H9 (cell line): ENCODE measurements at regions not wholly inside any gene's neighbourhood (a gene's known extent, or its start where the extent isn't known, plus 50 kb on each side); places are given as distances from the start of the nearest gene placed in this dataset.
A peak's percentile ranks its signal among the peaks of the same experiment; 100 is the strongest.
"Not testable (repeated sequence)": the region's sequence is repeated elsewhere in the genome, so short reads cannot be mapped to it uniquely, and the experiment has no call there.

ENCODE experiments used
- DNase-seq: peaks from one replicate; pipeline ENCODE4 v3.0.0-alpha.2; 2017
- H2AFZ ChIP-seq: one replicate; pipeline ENCODE4 v1.6.1; 2013; ENCODE audit warnings: mild to moderate bottlenecking, low read length, control low read depth, moderate library complexity
- H2AK5ac ChIP-seq: 2 replicates; pipeline ENCODE4 v1.6.1; 2013; ENCODE audit warnings: low read length, control low read depth, mixed read lengths; ENCODE audit not compliant: insufficient read length
- H2BK120ac ChIP-seq: one replicate; pipeline ENCODE4 v1.6.1; 2013; ENCODE audit warnings: low read depth, mild to moderate bottlenecking, low read length, control low read depth, inconsistent platforms; ENCODE audit not compliant: poor library complexity, severe bottlenecking
- H2BK12ac ChIP-seq: 2 replicates; pipeline ENCODE4 v1.6.1; 2013; ENCODE audit warnings: low read length, control low read depth, mixed read lengths, low read depth; ENCODE audit not compliant: insufficient read length
- H2BK15ac ChIP-seq: 2 replicates; pipeline ENCODE4 v1.6.1; 2013; ENCODE audit warnings: low read depth, low read length, control low read depth
- H2BK20ac ChIP-seq: one replicate; pipeline ENCODE4 v1.6.1; 2013; ENCODE audit warnings: low read depth, mild to moderate bottlenecking, low read length, control low read depth, inconsistent platforms; ENCODE audit not compliant: poor library complexity, severe bottlenecking
- H2BK5ac ChIP-seq: 2 replicates; pipeline ENCODE4 v1.6.1; 2013; ENCODE audit warnings: low read length, control low read depth, mixed read lengths; ENCODE audit not compliant: insufficient read length
- H3K14ac ChIP-seq: 2 replicates; pipeline ENCODE4 v1.6.1; 2013; ENCODE audit warnings: low read length, control low read depth; ENCODE audit not compliant: insufficient read depth
- H3K18ac ChIP-seq: 2 replicates; pipeline ENCODE4 v1.6.1; 2013; ENCODE audit warnings: low read depth, mild to moderate bottlenecking, mixed read lengths, low read length, control low read depth; ENCODE audit not compliant: insufficient read length
- H3K23ac ChIP-seq: 2 replicates; pipeline ENCODE4 v1.6.1; 2013; ENCODE audit warnings: low read length, control low read depth, mixed read lengths, low read depth; ENCODE audit not compliant: insufficient read length
- H3K23me2 ChIP-seq: 2 replicates; pipeline ENCODE4 v1.6.1; 2013; ENCODE audit warnings: low read depth, mild to moderate bottlenecking, mixed read lengths, low read length, control low read depth; ENCODE audit not compliant: insufficient read length, poor library complexity, severe bottlenecking
- H3K27ac ChIP-seq: 2 replicates; pipeline ENCODE4 v1.5.1; 2013; ENCODE audit warnings: low read length, control low read depth, mixed read lengths, low read depth; ENCODE audit not compliant: insufficient read length
- H3K27me3 ChIP-seq: 2 replicates; pipeline ENCODE4 v1.6.1; 2013; ENCODE audit warnings: low read length, control low read depth, inconsistent platforms; ENCODE audit not compliant: insufficient read depth
- H3K4ac ChIP-seq: 2 replicates; pipeline ENCODE4 v1.6.1; 2013; ENCODE audit warnings: low read depth, mild to moderate bottlenecking, control low read depth, inconsistent platforms, low read length, moderate library complexity
- H3K4me1 ChIP-seq: 2 replicates; pipeline ENCODE4 v1.6.1; 2013; ENCODE audit warnings: low read length, control low read depth, inconsistent platforms; ENCODE audit not compliant: insufficient read depth
- H3K4me2 ChIP-seq: 2 replicates; pipeline ENCODE4 v1.6.1; 2013; ENCODE audit warnings: low read length, control low read depth, mixed read lengths; ENCODE audit not compliant: insufficient read length, insufficient read depth
- H3K56ac ChIP-seq: 2 replicates; pipeline ENCODE4 v1.6.1; 2013; ENCODE audit warnings: low read depth, mild to moderate bottlenecking, mixed read lengths, low read length, control low read depth; ENCODE audit not compliant: insufficient read length
- H3K79me1 ChIP-seq: 2 replicates; pipeline ENCODE4 v1.6.1; 2013; ENCODE audit warnings: low read depth, mild to moderate bottlenecking, moderate library complexity, low read length, control low read depth, inconsistent platforms; ENCODE audit not compliant: insufficient read depth, poor library complexity, severe bottlenecking
- H3K79me2 ChIP-seq: 2 replicates; pipeline ENCODE4 v1.6.1; 2013; ENCODE audit warnings: low read length, control low read depth, inconsistent platforms; ENCODE audit not compliant: insufficient read depth
- H3K9ac ChIP-seq: 2 replicates; pipeline ENCODE4 v1.6.1; 2013; ENCODE audit warnings: low read length, control low read depth, mixed read lengths; ENCODE audit not compliant: insufficient read length; ENCODE audit errors: extremely low read depth
- H3K9me3 ChIP-seq: one replicate; pipeline ENCODE4 v1.6.1; 2013; ENCODE audit warnings: low read depth, low read length, inconsistent platforms; ENCODE audit not compliant: control insufficient read depth
- H3T11ph ChIP-seq: one replicate; pipeline ENCODE4 v1.6.1; 2013; ENCODE audit warnings: mild to moderate bottlenecking, low read length, control low read depth, inconsistent platforms
- H4K20me1 ChIP-seq: one replicate; pipeline ENCODE4 v1.6.1; 2013; ENCODE audit not compliant: control insufficient read depth, insufficient read length, insufficient read depth
- H4K5ac ChIP-seq: 2 replicates; pipeline ENCODE4 v1.6.1; 2013; ENCODE audit warnings: low read depth, mild to moderate bottlenecking, mixed read lengths, low read length, control low read depth; ENCODE audit not compliant: insufficient read length
- H4K8ac ChIP-seq: replicated peaks from 2 replicates; pipeline ENCODE4 v1.6.1; 2013; ENCODE audit warnings: low read length, control low read depth, mixed read lengths, low read depth; ENCODE audit not compliant: insufficient read length
- H4K91ac ChIP-seq: 2 replicates; pipeline ENCODE4 v1.6.1; 2013; ENCODE audit warnings: low read depth, mild to moderate bottlenecking, moderate library complexity, mixed read lengths, low read length, control low read depth; ENCODE audit not compliant: insufficient read length
- H3K27ac Mint-ChIP-seq, 3 experiments: 2 replicates in 2 of 3; 3 replicates in 1 of 3; pipeline ENCODE4 v1.8.0; 2020 to 2021; ENCODE audit warnings: mixed read lengths in 3 of 3, mild to moderate bottlenecking in 1 of 3, moderate library complexity in 1 of 3
- H3K27me3 Mint-ChIP-seq: 2 replicates; pipeline ENCODE4 v1.8.0; 2021; ENCODE audit warnings: low read depth, mild to moderate bottlenecking, moderate library complexity, mixed read lengths
- H3K36me3 Mint-ChIP-seq, 3 experiments: 2 replicates in 2 of 3; 3 replicates in 1 of 3; pipeline ENCODE4 v1.8.0; 2020 to 2021; ENCODE audit warnings: low read depth in 3 of 3, mixed read lengths in 3 of 3; ENCODE audit not compliant: insufficient read depth in 1 of 3
- H3K4me1 Mint-ChIP-seq, 2 experiments: 2 replicates each; pipeline ENCODE4 v1.8.0; 2020; ENCODE audit warnings: mixed read lengths in 2 of 2
- H3K4me3 Mint-ChIP-seq, 2 experiments: 2 replicates in 1 of 2; 3 replicates in 1 of 2; pipeline ENCODE4 v1.8.0; 2020 to 2021; ENCODE audit warnings: mild to moderate bottlenecking in 2 of 2, mixed read lengths in 2 of 2, moderate library complexity in 1 of 2
- H3K9me3 Mint-ChIP-seq, 2 experiments: 2 replicates in 1 of 2; 3 replicates in 1 of 2; pipeline ENCODE4 v1.8.0; 2020; ENCODE audit warnings: mild to moderate bottlenecking in 2 of 2, mixed read lengths in 2 of 2, moderate library complexity in 1 of 2
- CTCF ChIP-seq: fragments of 200-600 bp; sonication (generic); conservative IDR thresholded peaks from 3 replicates; pipeline ENCODE4 v1.8.0; 2021; ENCODE audit warnings: antibody characterized with exemption, mild to moderate bottlenecking
- WGBS: extraction: QIAGEN DNeasy Blood & Tissue Kit; methylation state at CpG from one replicate; pipeline ENCODE4 v1.1.7; 2013; ENCODE audit warnings: missing lambda C conversion rate, low lambda C conversion rate, mixed read lengths; ENCODE audit not compliant: insufficient read length; ENCODE audit errors: extremely low coverage; 5-methylcytosine and 5-hydroxymethylcytosine counted together

DNA sequence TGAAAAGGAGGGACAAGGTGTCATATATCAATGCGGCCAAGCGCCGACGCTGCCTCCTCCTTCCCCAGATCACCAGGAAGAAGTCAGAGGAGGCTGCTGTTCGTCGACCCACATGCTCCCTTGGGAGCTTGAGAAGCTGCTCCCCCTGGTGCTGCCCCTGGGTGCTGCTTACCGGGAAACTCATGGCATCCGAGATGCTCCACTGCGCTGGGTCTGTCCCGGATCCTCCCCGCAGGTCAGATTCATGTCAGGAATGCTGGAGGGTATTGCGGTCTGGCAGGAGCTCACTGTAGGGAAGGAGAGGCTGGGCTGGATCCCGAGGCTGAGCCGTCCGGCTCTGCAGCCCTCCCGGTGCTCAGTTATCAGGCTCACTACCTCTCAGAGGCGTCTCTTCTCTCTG is 123.7 kb upstream of the FAM20C start:
- H3K4me2 ChIP-seq = no peak overlapping the region
- H3K9me3 ChIP-seq = no peaks in the 10 kb centered on the region
- peak; percentile 37; the same call in 2 of the 3 replicates for TF ChIP-seq CTCF
- WGBS = no CpG with 5 or more reads among the region's 17 CpGs
- peaks cover 3% of the 10 kb centered on the region; the same call in 1 of the 2 replicates for H3K27me3 Mint-ChIP-seq
- H2AK5ac ChIP-seq = no peak overlapping the region
- H3K4me1 Mint-ChIP-seq = peaks cover 11 to 17% of the 10 kb centered on the region in 2 experiments; a peak in 3 of 4 replicates
- H3K36me3 Mint-ChIP-seq = no peaks in the 10 kb centered on the region
- H3K4me3 Mint-ChIP-seq = no peak overlapping the region
- no peak overlapping the region for H2BK15ac ChIP-seq
- H4K8ac ChIP-seq = no peak overlapping the region
- no peaks in the 10 kb centered on the region for H3K79me2 ChIP-seq
- no peak overlapping the region for H4K5ac ChIP-seq
- H2AFZ ChIP-seq = no peak overlapping the region
- no peak overlapping the region for H2BK120ac ChIP-seq
- H2BK20ac ChIP-seq = no peak overlapping the region
- H3T11ph ChIP-seq = no peak overlapping the region
- no peak overlapping the region for H3K4ac ChIP-seq
- no peak overlapping the region for H3K9ac ChIP-seq
- no peak overlapping the region for H4K91ac ChIP-seq
- no peak overlapping the region for H3K23ac ChIP-seq
- H4K20me1 ChIP-seq = no peaks in the 10 kb centered on the region
- H3K27me3 ChIP-seq = no peaks in the 10 kb centered on the region
- no peak overlapping the region for H2BK12ac ChIP-seq
- H3K27ac ChIP-seq = no peak overlapping the region
- no peak overlapping the region for H2BK5ac ChIP-seq
- no peak overlapping the region; a peak in 1 of 7 replicates for H3K27ac Mint-ChIP-seq
- no peak overlapping the region for H3K56ac ChIP-seq
- H3K18ac ChIP-seq = no peak overlapping the region
- H3K23me2 ChIP-seq = no peaks in the 10 kb centered on the region
- H3K79me1 ChIP-seq = no peaks in the 10 kb centered on the region
- H3K9me3 Mint-ChIP-seq = no peaks in the 10 kb centered on the region; a peak in 1 of 5 replicates
- H3K14ac ChIP-seq = no peak overlapping the region
- no peak for DNase-seq
- no peaks in the 10 kb centered on the region; the same call in 1 of the 2 replicates for H3K4me1 ChIP-seq

- H2BK5ac ChIP-seq, H3K9me3 ChIP-seq, DNase-seq, H3K9ac ChIP-seq, H3K23ac ChIP-seq, H2AFZ ChIP-seq, H2BK15ac ChIP-seq, H3K4me2 ChIP-seq, H2AK5ac ChIP-seq, H3K27me3 Mint-ChIP-seq, H3K4ac ChIP-seq, H3K27ac ChIP-seq, H3K56ac ChIP-seq, H3K4me1 ChIP-seq, H3K18ac ChIP-seq, H3K79me2 ChIP-seq, H3K36me3 Mint-ChIP-seq, H3K27ac Mint-ChIP-seq, H2BK120ac ChIP-seq, H3K79me1 ChIP-seq, H3K27me3 ChIP-seq, H3K4me3 Mint-ChIP-seq, H4K91ac ChIP-seq, H3K23me2 ChIP-seq, H4K20me1 ChIP-seq, H3K9me3 Mint-ChIP-seq, H3T11ph ChIP-seq, H4K8ac ChIP-seq, H3K14ac ChIP-seq, H4K5ac ChIP-seq, H2BK12ac ChIP-seq, H2BK20ac ChIP-seq: not testable (repeated sequence)
- H3K4me1 Mint-ChIP-seq = peaks cover 7 to 12% of the 10 kb centered on the region in 2 experiments; a peak in 3 of 4 replicates
- WGBS = no CpG with 5 or more reads among the region's 4 CpGs
Observed at GRCh38 chr7:69052-69451, 123.3 kb upstream of the FAM20C start.
